Testis (tissue), 2 donors: ENCODE measurements at regions not wholly inside any gene's neighbourhood (a gene's known extent, or its start where the extent isn't known, plus 50 kb on each side); places are given as distances from the start of the nearest gene placed in this dataset.

Experiments used
- POLR2A ChIP-seq: fragments of 450-650 bp; IDR thresholded peaks from one replicate; pipeline ENCODE4 v1.6.1; 2017; ENCODE audit warnings: antibody characterized with exemption, mild to moderate bottlenecking, moderate library complexity
- TF ChIP-seq, protein P1 (sequence below), 3 experiments: fragments of 450-650 bp in 2 of 3; fragments of 200-600 bp in 1 of 3; sonication (generic) in 1 of 3; IDR thresholded peaks; one replicate each; pipeline ENCODE4 v1.5.1; 2016 to 2019; ENCODE audit warnings: antibody characterized with exemption in 3 of 3, mild to moderate bottlenecking in 2 of 3, moderate library complexity in 1 of 3

DNA sequence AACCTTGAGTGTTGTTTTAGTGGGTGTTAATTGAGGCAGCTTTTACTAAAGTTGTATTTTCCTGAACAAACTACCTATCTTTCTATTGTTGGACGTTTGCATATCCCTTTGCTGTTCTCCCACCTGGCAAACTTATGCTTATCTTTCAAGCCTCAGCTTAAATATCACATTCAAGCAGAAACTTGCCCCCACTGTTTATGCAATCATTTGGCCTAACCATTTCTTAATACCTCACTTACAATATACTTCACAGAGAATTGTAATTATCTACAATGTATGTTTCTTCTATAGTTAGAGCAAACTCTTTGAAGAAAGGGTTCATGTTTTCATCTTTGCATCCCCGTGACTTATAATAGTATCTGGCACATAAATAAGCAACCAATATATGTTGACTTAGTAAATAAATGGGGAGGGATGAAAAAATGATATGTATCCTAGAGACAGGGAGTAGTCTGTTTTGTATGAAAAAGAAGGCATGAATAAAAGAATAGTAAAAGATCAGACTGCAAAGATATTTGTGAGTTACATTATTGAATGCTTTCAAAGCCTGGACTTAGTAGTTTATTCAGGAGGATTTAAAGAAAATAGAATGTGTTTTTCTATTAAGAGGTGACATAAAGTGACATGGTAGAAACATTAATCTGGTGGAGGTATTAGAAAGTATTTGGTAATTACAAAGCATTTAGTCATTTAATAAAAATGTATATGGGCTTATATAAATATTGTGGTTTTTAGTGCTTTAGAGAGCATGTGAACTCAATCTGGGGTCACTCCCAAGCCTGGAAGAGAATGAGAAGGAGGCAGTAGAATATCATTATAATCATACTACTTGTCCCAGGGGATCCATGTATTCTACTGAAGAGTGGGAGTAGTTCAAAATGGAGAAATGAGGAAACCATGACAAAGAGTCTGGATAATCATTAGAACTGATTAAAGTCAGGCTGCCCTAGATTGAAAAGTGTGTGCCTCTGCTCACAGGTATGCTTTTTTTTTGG lies 60.0 kb upstream of the DCBLD2 start:
- no peak for TF ChIP-seq POLR2A
- TF ChIP-seq, protein P1, sequence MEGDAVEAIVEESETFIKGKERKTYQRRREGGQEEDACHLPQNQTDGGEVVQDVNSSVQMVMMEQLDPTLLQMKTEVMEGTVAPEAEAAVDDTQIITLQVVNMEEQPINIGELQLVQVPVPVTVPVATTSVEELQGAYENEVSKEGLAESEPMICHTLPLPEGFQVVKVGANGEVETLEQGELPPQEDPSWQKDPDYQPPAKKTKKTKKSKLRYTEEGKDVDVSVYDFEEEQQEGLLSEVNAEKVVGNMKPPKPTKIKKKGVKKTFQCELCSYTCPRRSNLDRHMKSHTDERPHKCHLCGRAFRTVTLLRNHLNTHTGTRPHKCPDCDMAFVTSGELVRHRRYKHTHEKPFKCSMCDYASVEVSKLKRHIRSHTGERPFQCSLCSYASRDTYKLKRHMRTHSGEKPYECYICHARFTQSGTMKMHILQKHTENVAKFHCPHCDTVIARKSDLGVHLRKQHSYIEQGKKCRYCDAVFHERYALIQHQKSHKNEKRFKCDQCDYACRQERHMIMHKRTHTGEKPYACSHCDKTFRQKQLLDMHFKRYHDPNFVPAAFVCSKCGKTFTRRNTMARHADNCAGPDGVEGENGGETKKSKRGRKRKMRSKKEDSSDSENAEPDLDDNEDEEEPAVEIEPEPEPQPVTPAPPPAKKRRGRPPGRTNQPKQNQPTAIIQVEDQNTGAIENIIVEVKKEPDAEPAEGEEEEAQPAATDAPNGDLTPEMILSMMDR (IDR thresholded peaks at IDR 0.05), result no peak
